Endodermal cell (in vitro differentiated cells): ENCODE measurements at regions not wholly inside any gene's neighbourhood (a gene's known extent, or its start where the extent isn't known, plus 50 kb on each side); places are given as distances from the start of the nearest gene placed in this dataset.

Experiments used
- DNase-seq: peaks from one replicate; pipeline ENCODE4 v3.0.0-alpha.2; 2017
- H3K27ac ChIP-seq: 2 replicates; pipeline ENCODE4 v1.5.1; 2013; ENCODE audit warnings: mild to moderate bottlenecking, low read depth, low read length, moderate library complexity
- H3K27me3 ChIP-seq: 2 replicates; pipeline ENCODE4 v1.6.1; 2013; ENCODE audit warnings: mild to moderate bottlenecking, low read length, moderate library complexity; ENCODE audit not compliant: insufficient read depth, control insufficient read depth, poor library complexity, severe bottlenecking
- H3K36me3 ChIP-seq: 2 replicates; pipeline ENCODE4 v1.7.0; 2013; ENCODE audit warnings: mild to moderate bottlenecking, low read length, moderate library complexity; ENCODE audit not compliant: control insufficient read depth, insufficient read depth
- H3K4me1 ChIP-seq: one replicate; pipeline ENCODE4 v1.7.0; 2013; ENCODE audit warnings: low read length; ENCODE audit not compliant: control insufficient read depth, insufficient read depth
- H3K4me3 ChIP-seq: 2 replicates; pipeline ENCODE4 v1.5.1; 2013; ENCODE audit warnings: mild to moderate bottlenecking, low read length, moderate library complexity
- H3K9ac ChIP-seq: 2 replicates; pipeline ENCODE4 v1.6.1; 2013; ENCODE audit warnings: mild to moderate bottlenecking, low read length, moderate library complexity; ENCODE audit not compliant: poor library complexity, severe bottlenecking; ENCODE audit errors: extremely low read depth
- H3K9me3 ChIP-seq: 2 replicates; pipeline ENCODE4 v1.6.1; 2013; ENCODE audit warnings: mild to moderate bottlenecking, low read length, moderate library complexity; ENCODE audit not compliant: control insufficient read depth
- H3K27ac Mint-ChIP-seq: 2 replicates; pipeline ENCODE4 v1.8.0; 2020; ENCODE audit warnings: mixed read lengths
- H3K27me3 Mint-ChIP-seq: 2 replicates; pipeline ENCODE4 v1.8.0; 2021; ENCODE audit warnings: mild to moderate bottlenecking, mixed read lengths; ENCODE audit not compliant: insufficient read depth
- H3K36me3 Mint-ChIP-seq: 2 replicates; pipeline ENCODE4 v1.8.0; 2020; ENCODE audit warnings: low read depth, mixed read lengths
- H3K4me1 Mint-ChIP-seq: 2 replicates; pipeline ENCODE4 v1.8.0; 2020; ENCODE audit warnings: mixed read lengths
- H3K4me3 Mint-ChIP-seq: 2 replicates; pipeline ENCODE4 v1.8.0; 2020; ENCODE audit warnings: mild to moderate bottlenecking, moderate library complexity, mixed read lengths
- H3K9me3 Mint-ChIP-seq: 2 replicates; pipeline ENCODE4 v1.8.0; 2020; ENCODE audit warnings: mild to moderate bottlenecking, mixed read lengths
- CTCF ChIP-seq: fragments of 200-600 bp; sonication (generic); conservative IDR thresholded peaks from 2 replicates; pipeline ENCODE4 v1.5.0; 2021; ENCODE audit warnings: antibody characterized with exemption, mild to moderate bottlenecking
- WGBS, 2 experiments: methylation state at CpG; one replicate each; pipeline versions ENCODE4 v1.1.5 to v1.1.7; 2013; ENCODE audit warnings: missing lambda C conversion rate in 2 of 2, mixed read lengths in 1 of 2; ENCODE audit not compliant: insufficient coverage in 1 of 2, insufficient read length in 1 of 2; 5-methylcytosine and 5-hydroxymethylcytosine counted together

GRCh38 chr1:96521010-96521409 is 200.6 kb upstream of the PTBP2 start:
- Histone ChIP-seq H3K36me3 (no peaks in the 10 kb centered on the region), H3K4me3 (no peak overlapping the region), H3K4me1 (no peaks in the 10 kb centered on the region), H3K9me3 (no peaks in the 10 kb centered on the region), H3K9ac (no peak overlapping the region), H3K27ac (no peak overlapping the region), H3K27me3 (no peaks in the 10 kb centered on the region)
- DNase-seq = no peak
- Mint-ChIP-seq H3K27ac (no peak overlapping the region), H3K27me3 (no peaks in the 10 kb centered on the region), H3K36me3 (no peaks in the 10 kb centered on the region), H3K9me3 (no peaks in the 10 kb centered on the region), H3K4me3 (no peak overlapping the region), H3K4me1 (peaks cover 23% of the 10 kb centered on the region)
- TF ChIP-seq CTCF = no peak
- 80 to 81% methylated on average over 2 to 6 of the region's 6 CpGs for WGBS, 2 experiments

GRCh38 chr1:96521994-96522760 is 199.4 kb upstream of the PTBP2 start:
- Mint-ChIP-seq H3K9me3 (peaks cover 4% of the 10 kb centered on the region), H3K27me3 (no peaks in the 10 kb centered on the region), H3K27ac (peak overlapping the region; percentile 15), H3K4me3 (no peak overlapping the region), H3K36me3 (no peaks in the 10 kb centered on the region), H3K4me1 (peaks cover 23% of the 10 kb centered on the region)
- no peak overlapping the region for H3K9ac ChIP-seq
- H3K4me1 ChIP-seq = no peaks in the 10 kb centered on the region
- no peak for TF ChIP-seq CTCF
- WGBS, 2 experiments = 47 to 67% methylated on average over 2 of the region's 2 CpGs
- no peak overlapping the region for H3K27ac ChIP-seq
- no peaks in the 10 kb centered on the region for H3K9me3 ChIP-seq
- no peaks in the 10 kb centered on the region for H3K27me3 ChIP-seq
- no peaks in the 10 kb centered on the region for H3K36me3 ChIP-seq
- H3K4me3 ChIP-seq = no peak overlapping the region
- no peak for DNase-seq

GRCh38 chr1:96522927-96523326 is 198.7 kb upstream of the PTBP2 start:
- Mint-ChIP-seq H3K4me1 (peaks cover 23% of the 10 kb centered on the region), H3K4me3 (no peak overlapping the region), H3K9me3 (peaks cover 9% of the 10 kb centered on the region), H3K27me3 (no peaks in the 10 kb centered on the region), H3K36me3 (peaks cover 2% of the 10 kb centered on the region), H3K27ac (no peak overlapping the region)
- H3K27me3 ChIP-seq = no peaks in the 10 kb centered on the region
- H3K4me3 ChIP-seq = no peak overlapping the region
- 71 to 89% methylated on average over 1 of the region's 1 CpG for WGBS, 2 experiments
- no peak overlapping the region for H3K9ac ChIP-seq
- no peak overlapping the region for H3K27ac ChIP-seq
- H3K36me3 ChIP-seq = no peaks in the 10 kb centered on the region
- peaks cover 4% of the 10 kb centered on the region for H3K9me3 ChIP-seq
- no peak for TF ChIP-seq CTCF
- DNase-seq = no peak
- H3K4me1 ChIP-seq = no peaks in the 10 kb centered on the region
